ENCODE measurements at regions not wholly inside any gene's neighbourhood (a gene's known extent, or its start where the extent isn't known, plus 50 kb on each side); places are given as distances from the start of the nearest gene placed in this dataset.

DNA sequence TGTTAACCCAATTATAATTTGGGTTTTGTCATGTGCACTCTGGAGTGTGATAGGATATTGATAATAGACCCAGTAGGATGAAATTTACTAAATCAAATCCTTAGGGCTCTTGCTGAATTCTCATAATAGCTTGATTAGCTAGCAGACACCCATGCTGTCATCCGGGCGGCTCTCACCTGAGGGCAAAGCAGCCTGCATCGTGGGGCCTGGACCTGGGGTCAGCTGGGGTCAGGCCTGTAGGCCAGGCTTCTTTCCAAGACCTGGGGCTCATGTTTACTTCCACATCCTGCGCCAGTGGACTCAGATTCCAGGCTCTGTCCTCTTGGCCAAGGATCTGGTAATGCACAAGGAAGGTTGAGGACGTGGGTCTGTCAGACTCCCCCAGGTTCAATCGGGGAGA is 486.3 kb downstream of the NPHP4 start:
- TF ChIP-seq, protein P1, sequence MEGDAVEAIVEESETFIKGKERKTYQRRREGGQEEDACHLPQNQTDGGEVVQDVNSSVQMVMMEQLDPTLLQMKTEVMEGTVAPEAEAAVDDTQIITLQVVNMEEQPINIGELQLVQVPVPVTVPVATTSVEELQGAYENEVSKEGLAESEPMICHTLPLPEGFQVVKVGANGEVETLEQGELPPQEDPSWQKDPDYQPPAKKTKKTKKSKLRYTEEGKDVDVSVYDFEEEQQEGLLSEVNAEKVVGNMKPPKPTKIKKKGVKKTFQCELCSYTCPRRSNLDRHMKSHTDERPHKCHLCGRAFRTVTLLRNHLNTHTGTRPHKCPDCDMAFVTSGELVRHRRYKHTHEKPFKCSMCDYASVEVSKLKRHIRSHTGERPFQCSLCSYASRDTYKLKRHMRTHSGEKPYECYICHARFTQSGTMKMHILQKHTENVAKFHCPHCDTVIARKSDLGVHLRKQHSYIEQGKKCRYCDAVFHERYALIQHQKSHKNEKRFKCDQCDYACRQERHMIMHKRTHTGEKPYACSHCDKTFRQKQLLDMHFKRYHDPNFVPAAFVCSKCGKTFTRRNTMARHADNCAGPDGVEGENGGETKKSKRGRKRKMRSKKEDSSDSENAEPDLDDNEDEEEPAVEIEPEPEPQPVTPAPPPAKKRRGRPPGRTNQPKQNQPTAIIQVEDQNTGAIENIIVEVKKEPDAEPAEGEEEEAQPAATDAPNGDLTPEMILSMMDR (conservative IDR thresholded peaks at IDR 0.05 in 1 of 2, IDR thresholded peaks at IDR 0.05 in 1 of 2; ENCODE audit: low read depth in 1 of 2, low read length in 2 of 2): no peak
- no peak for TF ChIP-seq EZH2 (IDR thresholded peaks at IDR 0.05; ENCODE audit: low read length, missing control alignments)

Measured in fibroblast of lung (primary cell).